Testis (tissue), 2 donors: ENCODE measurements at regions not wholly inside any gene's neighbourhood (a gene's known extent, or its start where the extent isn't known, plus 50 kb on each side); places are given as distances from the start of the nearest gene placed in this dataset.

Source experiments
- CTCF ChIP-seq, 3 experiments: fragments of 450-650 bp in 2 of 3; fragments of 200-600 bp in 1 of 3; sonication (generic) in 1 of 3; IDR thresholded peaks; one replicate each; pipeline ENCODE4 v1.5.1; 2016 to 2019; ENCODE audit warnings: antibody characterized with exemption in 3 of 3, mild to moderate bottlenecking in 2 of 3, moderate library complexity in 1 of 3
- POLR2A ChIP-seq: fragments of 450-650 bp; IDR thresholded peaks from one replicate; pipeline ENCODE4 v1.6.1; 2017; ENCODE audit warnings: antibody characterized with exemption, mild to moderate bottlenecking, moderate library complexity

GRCh38 chr10:34904191-34904590 lies 89.1 kb upstream of the PARD3 start:
- TF ChIP-seq CTCF (IDR thresholded peaks at IDR 0.05), result no peak
- TF ChIP-seq POLR2A, result no peak
